Activated CD8-positive, alpha-beta T cell treated with anti-CD3 and anti-CD28 coated beads for 36 hours (primary cell): ENCODE measurements at regions not wholly inside any gene's neighbourhood (a gene's known extent, or its start where the extent isn't known, plus 50 kb on each side); places are given as distances from the start of the nearest gene placed in this dataset.

Source experiments
- ATAC-seq: fragments of 200-7000 bp; cut with Tn5 transposase; one replicate; pipeline ENCODE4 v1.10.0; 2021; ENCODE audit warnings: mild to moderate bottlenecking, moderate library complexity
- CTCF ChIA-PET: fragments of 350-600 bp; sonication (Branson Sonifier 250); formaldehyde crosslinking; loops from one replicate; lab custom pipeline; 2021; ENCODE audit warnings: antibody characterized with exemption; lab: Charles Lee
- POLR2A ChIA-PET: fragments of 350-600 bp; sonication (Branson Sonifier 250); formaldehyde crosslinking; loops from one replicate; lab custom pipeline; 2021; ENCODE audit warnings: antibody characterized with exemption; lab: Charles Lee
- DNase-seq: peaks from one replicate; pipeline ENCODE4 v3.0.0-alpha.2; 2020
- H3K27ac Mint-ChIP-seq: one replicate; pipeline ENCODE4 v1.8.0; 2021; ENCODE audit warnings: mild to moderate bottlenecking, mixed read lengths
- H3K27me3 Mint-ChIP-seq: one replicate; pipeline ENCODE4 v1.8.0; 2021; ENCODE audit warnings: mixed read lengths
- H3K36me3 Mint-ChIP-seq: one replicate; pipeline ENCODE4 v1.8.0; 2021; ENCODE audit warnings: low read depth, mixed read lengths
- H3K4me1 Mint-ChIP-seq: one replicate; pipeline ENCODE4 v1.8.0; 2021; ENCODE audit warnings: low read depth, mixed read lengths
- H3K4me3 Mint-ChIP-seq: one replicate; pipeline ENCODE4 v1.8.0; 2021; ENCODE audit warnings: mild to moderate bottlenecking, moderate library complexity, mixed read lengths
- H3K9me3 Mint-ChIP-seq: one replicate; pipeline ENCODE4 v1.8.0; 2021; ENCODE audit warnings: mixed read lengths
- CTCF ChIP-seq: fragments of 200-600 bp; IDR thresholded peaks from one replicate; pipeline ENCODE4 v1.8.0; 2022; ENCODE audit warnings: antibody characterized with exemption, mild to moderate bottlenecking
- intact Hi-C: fragments of 100-400 bp; cut with micrococcal nuclease; formaldehyde crosslinking; loops from one replicate; pipeline ENCODE4 v1.10.0; 2022

GRCh38 chr11:129614256-129614944 is 201.2 kb upstream of the TMEM45B start:
- peaks cover 5% of the 10 kb centered on the region for H3K27me3 Mint-ChIP-seq
- no peak overlapping the region for H3K27ac Mint-ChIP-seq
- DNase-seq (no peak), ATAC-seq (no peak)
- H3K4me1 Mint-ChIP-seq = no peaks in the 10 kb centered on the region
- intact Hi-C loops = no loop called here
- H3K9me3 Mint-ChIP-seq = no peaks in the 10 kb centered on the region
- no peak overlapping the region for H3K4me3 Mint-ChIP-seq
- TF ChIP-seq CTCF = no peak
- no peaks in the 10 kb centered on the region for H3K36me3 Mint-ChIP-seq
- ChIA-PET CTCF (no interaction called here), POLR2A (interaction anchor here (0.6 kb wide), 1 partner anchor 1671 kb away, joined by 3 read pairs; no protein-coding TSS in a partner anchor)

GRCh38 chr11:129618046-129618569 is 197.5 kb upstream of the TMEM45B start:
- Mint-ChIP-seq H3K9me3 (no peaks in the 10 kb centered on the region), H3K27ac (no peak overlapping the region), H3K36me3 (no peaks in the 10 kb centered on the region), H3K4me1 (no peaks in the 10 kb centered on the region), H3K27me3 (peaks cover 5% of the 10 kb centered on the region), H3K4me3 (no peak overlapping the region)
- no peak for TF ChIP-seq CTCF
- CTCF ChIA-PET = no interaction called here
- POLR2A ChIA-PET = no interaction called here
- no peak for DNase-seq
- intact Hi-C loops = no loop called here
- no peak for ATAC-seq

- ChIA-PET POLR2A (no interaction called here), CTCF (no interaction called here)
- Mint-ChIP-seq H3K36me3 (no peaks in the 10 kb centered on the region), H3K27ac (no peak overlapping the region), H3K9me3 (no peaks in the 10 kb centered on the region), H3K4me1 (no peaks in the 10 kb centered on the region), H3K4me3 (no peak overlapping the region), H3K27me3 (peaks cover 3% of the 10 kb centered on the region)
- no peak for TF ChIP-seq CTCF
- intact Hi-C loops = no loop called here
- DNase-seq = no peak
- no peak for ATAC-seq
Measured at GRCh38 chr11:129620237-129621104, 195.2 kb upstream of the TMEM45B start.

- Mint-ChIP-seq H3K4me3 (no peak overlapping the region), H3K9me3 (no peaks in the 10 kb centered on the region), H3K4me1 (no peaks in the 10 kb centered on the region), H3K27me3 (peaks cover 8% of the 10 kb centered on the region), H3K36me3 (no peaks in the 10 kb centered on the region), H3K27ac (no peak overlapping the region)
- no peak for DNase-seq
- no peak for TF ChIP-seq CTCF
- ChIA-PET POLR2A (no interaction called here), CTCF (interaction anchor here (1.1 kb wide), 1 partner anchor 70 kb away, joined by 5 read pairs; no protein-coding TSS in a partner anchor)
- intact Hi-C loops = no loop called here
- ATAC-seq = no peak
Measured at GRCh38 chr11:129625930-129626329, 189.7 kb upstream of the TMEM45B start.

- ATAC-seq (no peak), DNase-seq (no peak)
- Mint-ChIP-seq H3K4me3 (no peak overlapping the region), H3K4me1 (no peaks in the 10 kb centered on the region), H3K36me3 (no peaks in the 10 kb centered on the region), H3K9me3 (peaks cover 2% of the 10 kb centered on the region), H3K27ac (no peak overlapping the region), H3K27me3 (peaks cover 8% of the 10 kb centered on the region)
- CTCF ChIA-PET = no interaction called here
- TF ChIP-seq CTCF = no peak
- POLR2A ChIA-PET = interaction anchor here (0.7 kb wide), 1 partner anchor 55 kb away, joined by 3 read pairs; no protein-coding TSS in a partner anchor
- intact Hi-C loops = no loop called here
Measured at GRCh38 chr11:129631201-129631600, 184.4 kb upstream of the TMEM45B start.
